AG04450 (cell line): ENCODE measurements at regions not wholly inside any gene's neighbourhood (a gene's known extent, or its start where the extent isn't known, plus 50 kb on each side); places are given as distances from the start of the nearest gene placed in this dataset.

Experiments used
- CTCF ChIA-PET: fragments of 300-600, 350-600 bp; formaldehyde crosslinking; extraction: SDS; loops from one replicate; lab custom pipeline; 2022; ENCODE audit warnings: antibody characterized with exemption, inconsistent platforms; lab: Charles Lee
- POLR2A ChIA-PET: fragments of 350-600 bp; formaldehyde crosslinking; extraction: SDS; loops from one replicate; lab custom pipeline; 2021; ENCODE audit warnings: antibody characterized with exemption, inconsistent platforms; lab: Yijun Ruan, JAX
- DNase-seq: peaks from one replicate; pipeline ENCODE4 v3.0.0-alpha.2; 2011; ENCODE audit warnings: low read depth, low spot score
- H3K27ac ChIP-seq: one replicate; pipeline ENCODE4 v1.5.1; 2012; ENCODE audit warnings: low read depth, low read length, control low read depth
- H3K27me3 ChIP-seq: one replicate; pipeline ENCODE4 v1.6.0; 2012; ENCODE audit warnings: low read length; ENCODE audit not compliant: control insufficient read depth, insufficient read depth
- H3K4me3 ChIP-seq: 2 replicates; pipeline ENCODE4 v1.5.1; 2011; ENCODE audit warnings: mild to moderate bottlenecking, low read depth, low read length, control low read depth
- H3K9me3 ChIP-seq: 2 replicates; pipeline ENCODE4 v1.5.1; 2012; ENCODE audit warnings: low read length; ENCODE audit not compliant: control insufficient read depth, insufficient read depth
- CTCF ChIP-seq: IDR thresholded peaks from 2 replicates; pipeline ENCODE4 v1.5.1; 2011; ENCODE audit warnings: low read depth, low read length, control low read depth, inconsistent platforms

- TF ChIP-seq CTCF, result no peak
- Histone ChIP-seq H3K27me3 (no peaks in the 10 kb centered on the region), H3K4me3 (no peak overlapping the region), H3K9me3 (no peaks in the 10 kb centered on the region), H3K27ac (no peak overlapping the region)
- peak; percentile 82 for DNase-seq
- POLR2A ChIA-PET, result interaction anchor here (0.6 to 1.1 kb wide), 2 partner anchors 98 to 398 kb away, joined by 3 to 6 read pairs; no protein-coding TSS in a partner anchor
- CTCF ChIA-PET, result interaction anchor here (0.6 kb wide), 1 partner anchor 60 kb away, joined by 5 read pairs; no protein-coding TSS in a partner anchor
These were observed 391.3 kb downstream of the NR2F1-AS1 start for GRCh38 chr5:93189707-93190120.

- Histone ChIP-seq H3K4me3 (no peak overlapping the region), H3K27me3 (no peaks in the 10 kb centered on the region), H3K9me3 (no peaks in the 10 kb centered on the region), H3K27ac (no peak overlapping the region)
- TF ChIP-seq CTCF, result no peak
- no peak for DNase-seq
- ChIA-PET CTCF (interaction anchor here (0.6 kb wide), 1 partner anchor 60 kb away, joined by 5 read pairs; no protein-coding TSS in a partner anchor), POLR2A (interaction anchor here (1.1 kb wide), 1 partner anchor 398 kb away, joined by 3 read pairs; no protein-coding TSS in a partner anchor)
These were observed 392.0 kb downstream of the NR2F1-AS1 start for GRCh38 chr5:93188876-93189485.

- Histone ChIP-seq H3K4me3 (no peak overlapping the region), H3K27ac (no peak overlapping the region), H3K27me3 (no peaks in the 10 kb centered on the region), H3K9me3 (no peaks in the 10 kb centered on the region)
- CTCF ChIA-PET, result no interaction called here
- POLR2A ChIA-PET, result no interaction called here
- no peak for TF ChIP-seq CTCF
- DNase-seq, result no peak
These were observed 394.8 kb downstream of the NR2F1-AS1 start for GRCh38 chr5:93186076-93186682.

DNA sequence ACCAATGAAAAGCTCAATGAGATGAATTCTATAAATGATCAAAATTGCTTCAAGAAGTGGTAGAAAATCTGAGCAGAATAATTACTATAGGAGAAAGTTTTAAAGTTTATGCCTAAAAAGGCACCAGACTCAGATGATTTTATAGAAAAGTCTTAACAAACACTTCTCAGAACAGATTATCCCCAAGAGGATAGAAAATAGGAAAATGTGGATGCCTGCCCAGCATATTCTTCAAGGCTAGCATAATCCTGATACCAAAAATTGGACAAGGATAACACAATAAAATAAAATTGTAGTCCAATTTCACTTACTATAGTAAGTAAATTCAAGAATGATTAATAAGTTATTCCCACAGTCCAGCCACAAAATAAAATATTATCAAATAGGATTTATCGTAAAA lies 397.0 kb downstream of the NR2F1-AS1 start:
- no peaks in the 10 kb centered on the region for H3K27me3 ChIP-seq
- no peak for TF ChIP-seq CTCF
- no peak overlapping the region for H3K4me3 ChIP-seq
- CTCF ChIA-PET, result no interaction called here
- POLR2A ChIA-PET, result no interaction called here
- no peak overlapping the region for H3K27ac ChIP-seq
- DNase-seq, result no peak
- no peaks in the 10 kb centered on the region for H3K9me3 ChIP-seq

DNA sequence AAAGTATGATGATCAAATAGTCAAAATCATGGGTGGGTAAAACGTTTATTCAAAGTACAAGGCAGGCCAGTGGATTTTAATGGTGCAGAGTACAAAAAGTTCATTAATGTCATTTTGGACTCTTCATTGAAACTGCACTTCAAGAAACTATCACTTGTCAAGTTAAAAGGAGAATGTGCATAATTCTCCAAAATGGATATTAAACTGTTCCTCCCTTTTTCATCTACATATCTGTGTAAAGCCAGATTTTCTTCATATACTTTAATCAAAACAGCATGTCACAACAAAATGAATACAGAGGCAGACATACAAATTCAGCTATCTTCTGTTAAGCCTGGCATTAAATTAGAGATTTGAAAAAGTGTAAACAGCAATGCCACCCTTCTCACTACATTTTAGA lies 401.6 kb downstream of the NR2F1-AS1 start:
- CTCF ChIA-PET, result no interaction called here
- TF ChIP-seq CTCF, result no peak
- no peak overlapping the region for H3K27ac ChIP-seq
- H3K4me3 ChIP-seq, result no peak overlapping the region
- no peak for DNase-seq
- no peaks in the 10 kb centered on the region for H3K27me3 ChIP-seq
- POLR2A ChIA-PET, result no interaction called here
- H3K9me3 ChIP-seq, result no peaks in the 10 kb centered on the region
